Sigmoid colon (tissue), 6 donors: ENCODE measurements at regions not wholly inside any gene's neighbourhood (a gene's known extent, or its start where the extent isn't known, plus 50 kb on each side); places are given as distances from the start of the nearest gene placed in this dataset.

Source experiments
- DNase-seq: peaks from one replicate; pipeline ENCODE4 v3.0.0-alpha.2; 2019
- H3K27ac ChIP-seq, 4 donors: fragments of 200-600 bp; sonication (generic); one replicate each; pipeline ENCODE4 v1.5.1; 2016 to 2019; ENCODE audit warnings: mild to moderate bottlenecking in 1 of 4
- H3K27me3 ChIP-seq, 3 donors: fragments of 200-600 bp; sonication (generic); one replicate each; pipeline ENCODE4 v1.5.1; 2019; ENCODE audit warnings: mild to moderate bottlenecking in 1 of 3
- H3K36me3 ChIP-seq, 4 donors: fragments of 200-600 bp; sonication (generic); one replicate each; pipeline ENCODE4 v1.5.1; 2016 to 2019
- H3K4me1 ChIP-seq, 4 donors: fragments of 200-600 bp; sonication (generic); one replicate each; pipeline ENCODE4 v1.5.1; 2017 to 2019
- H3K4me3 ChIP-seq, 4 donors: fragments of 200-600 bp; sonication (generic); one replicate each; pipeline ENCODE4 v1.5.1; 2017 to 2019; ENCODE audit warnings: mild to moderate bottlenecking in 2 of 4, moderate library complexity in 1 of 4
- H3K9me3 ChIP-seq, 4 donors: fragments of 200-600 bp in 3 of 4; sonication (generic) in 3 of 4; one replicate each; pipeline versions ENCODE4 v1.5.1 to v1.6.1; 2013 to 2019
- CTCF ChIP-seq, 4 experiments: fragments of 450-650 bp in 3 of 4; fragments of 200-600 bp in 1 of 4; IDR thresholded peaks; one replicate each; pipeline ENCODE4 v1.5.1; 2016 to 2019; ENCODE audit warnings: antibody characterized with exemption in 4 of 4, mild to moderate bottlenecking in 3 of 4, moderate library complexity in 2 of 4
- EP300 ChIP-seq, 4 donors: sonication (generic); formaldehyde crosslinking; IDR thresholded peaks; one replicate each; pipeline ENCODE4 v1.6.1; 2017; ENCODE audit warnings: antibody characterized with exemption in 4 of 4
- POLR2A ChIP-seq, 2 donors: fragments of 450-650 bp; IDR thresholded peaks; one replicate each; pipeline ENCODE4 v1.6.1; 2016; ENCODE audit warnings: antibody characterized with exemption in 2 of 2, mild to moderate bottlenecking in 2 of 2, moderate library complexity in 2 of 2
- POLR2AphosphoS5 ChIP-seq, 4 donors: sonication (generic); formaldehyde crosslinking; IDR thresholded peaks; one replicate each; pipeline ENCODE4 v1.6.1; 2017; ENCODE audit warnings: antibody characterized with exemption in 4 of 4
- WGBS, 2 donors: extraction: QIAGEN DNeasy Blood & Tissue Kit; methylation state at CpG; one replicate each; pipeline ENCODE4 v1.1.7; 2013; 5-methylcytosine and 5-hydroxymethylcytosine counted together
- intact Hi-C: fragments of 100-400 bp; cut with DNase I; formaldehyde crosslinking; loops from one replicate; pipeline ENCODE4 v1.15.1; 2023
- donor health status: healthy with polysubstance abuse.
- donor health status: healthy.

- DNase-seq, result no peak
- Histone ChIP-seq H3K9me3 (no peaks in the 10 kb centered on the region), H3K4me1 (no peaks in the 10 kb centered on the region), H3K4me3 (no peak overlapping the region), H3K36me3 (no peaks in the 10 kb centered on the region), H3K27me3 (peaks cover 0 to 5% (median 4%) of the 10 kb centered on the region in 3 donors), H3K27ac (no peak overlapping the region)
- intact Hi-C loops, result no loop called here
- TF ChIP-seq POLR2A (IDR thresholded peaks at IDR 0.05) (no peak), EP300 (IDR thresholded peaks at IDR 0.05) (no peak), CTCF (IDR thresholded peaks at IDR 0.05) (no peak), POLR2AphosphoS5 (IDR thresholded peaks at IDR 0.05) (no peak)
- WGBS, 2 donors, result 84 to 87% methylated on average over 5 of the region's 5 CpGs
Measured at GRCh38 chr1:14372526-14372925, 226.0 kb upstream of the KAZN start.

- Histone ChIP-seq H3K36me3 (no peaks in the 10 kb centered on the region), H3K4me3 (no peak overlapping the region), H3K9me3 (no peaks in the 10 kb centered on the region), H3K27me3 (peaks cover 0 to 5% (median 4%) of the 10 kb centered on the region in 3 donors), H3K4me1 (no peaks in the 10 kb centered on the region), H3K27ac (no peak overlapping the region)
- TF ChIP-seq CTCF (IDR thresholded peaks at IDR 0.05) (no peak), POLR2A (IDR thresholded peaks at IDR 0.05) (no peak), EP300 (IDR thresholded peaks at IDR 0.05) (no peak), POLR2AphosphoS5 (IDR thresholded peaks at IDR 0.05) (no peak)
- 38 to 67% methylated on average over 2 of the region's 2 CpGs for WGBS, 2 donors
- intact Hi-C loops, result no loop called here
- DNase-seq, result no peak
Measured at GRCh38 chr1:14373081-14373758, 225.3 kb upstream of the KAZN start.

GRCh38 chr1:14375226-14375625, 223.3 kb upstream of the KAZN start:
- TF ChIP-seq CTCF (IDR thresholded peaks at IDR 0.05) (no peak), POLR2A (IDR thresholded peaks at IDR 0.05) (no peak), EP300 (IDR thresholded peaks at IDR 0.05) (no peak)
- no peaks in the 10 kb centered on the region for H3K4me1 ChIP-seq

GRCh38 chr1:14377386-14377785, 221.1 kb upstream of the KAZN start:
- WGBS, 2 donors, result 87 to 92% methylated on average over 5 of the region's 5 CpGs

More at GRCh38 chr1:14375226-14375625, 223.3 kb upstream of the KAZN start:
- Histone ChIP-seq H3K4me3 (no peak overlapping the region), H3K9me3 (peaks cover 2 to 4% (median 4%) of the 10 kb centered on the region in 4 donors), H3K36me3 (no peaks in the 10 kb centered on the region), H3K27me3 (peaks cover 0 to under 1% (median 0%) of the 10 kb centered on the region in 3 donors), H3K27ac (no peak overlapping the region)
- WGBS, 2 donors, result 96 to 97% methylated on average over 5 of the region's 5 CpGs
- no peak for DNase-seq
- intact Hi-C loops, result no loop called here

More at GRCh38 chr1:14377386-14377785, 221.1 kb upstream of the KAZN start:
- Histone ChIP-seq H3K36me3 (no peaks in the 10 kb centered on the region), H3K27me3 (no peaks in the 10 kb centered on the region), H3K27ac (no peak overlapping the region), H3K4me1 (no peaks in the 10 kb centered on the region), H3K9me3 (peaks cover 2 to 9% (median 4%) of the 10 kb centered on the region in 4 donors), H3K4me3 (no peak overlapping the region)
- no peak for DNase-seq
- intact Hi-C loops, result no loop called here
- no peak for TF ChIP-seq POLR2AphosphoS5 (IDR thresholded peaks at IDR 0.05)
- no peak for TF ChIP-seq EP300 (IDR thresholded peaks at IDR 0.05)
- TF ChIP-seq POLR2A (IDR thresholded peaks at IDR 0.05), result no peak
- TF ChIP-seq CTCF (IDR thresholded peaks at IDR 0.05), result no peak
